HG03469 (cell line): ENCODE measurements at regions not wholly inside any gene's neighbourhood (a gene's known extent, or its start where the extent isn't known, plus 50 kb on each side); places are given as distances from the start of the nearest gene placed in this dataset.
"Not testable (repeated sequence)": the region's sequence is repeated elsewhere in the genome, so short reads cannot be mapped to it uniquely, and the experiment has no call there.

Experiments
- ATAC-seq: cut with Tn5 transposase; IDR thresholded peaks from one replicate; pipeline ENCODE4 v1.9.1; 2021; ENCODE audit warnings: mild to moderate bottlenecking, moderate library complexity, moderate number of reproducible peaks; ENCODE audit not compliant: unreplicated experiment

GRCh38 chr4:18635531-18635930 lies 614.0 kb upstream of the LCORL start:
- ATAC-seq: no peak

- ATAC-seq: no peak
These were observed 610.0 kb upstream of the LCORL start for GRCh38 chr4:18631586-18631985.

- no peak for ATAC-seq
These were observed 608.9 kb upstream of the LCORL start for GRCh38 chr4:18630218-18631110.

GRCh38 chr4:18627447-18628005 lies 606.0 kb upstream of the LCORL start:
- no peak for ATAC-seq

- ATAC-seq: no peak
These were observed 605.4 kb upstream of the LCORL start for GRCh38 chr4:18626996-18627395.

GRCh38 chr4:18626366-18626765 lies 604.8 kb upstream of the LCORL start:
- ATAC-seq: no peak

- ATAC-seq: no peak
These were observed 599.6 kb upstream of the LCORL start for GRCh38 chr4:18621186-18621585.

GRCh38 chr4:18616720-18617119 lies 595.2 kb upstream of the LCORL start:
- no peak for ATAC-seq

GRCh38 chr4:18611026-18611425 lies 589.5 kb upstream of the LCORL start:
- ATAC-seq: no peak

- no peak for ATAC-seq
These were observed 587.5 kb upstream of the LCORL start for GRCh38 chr4:18608908-18609533.

GRCh38 chr4:18602610-18603009 lies 581.1 kb upstream of the LCORL start:
- ATAC-seq: not testable (repeated sequence)

GRCh38 chr4:18593297-18594002 lies 571.9 kb upstream of the LCORL start:
- ATAC-seq: peak; percentile 84

- no peak for ATAC-seq
These were observed 561.3 kb upstream of the LCORL start for GRCh38 chr4:18582841-18583240.

GRCh38 chr4:18578307-18578706 lies 556.8 kb upstream of the LCORL start:
- ATAC-seq: no peak

- ATAC-seq: no peak
These were observed 550.9 kb upstream of the LCORL start for GRCh38 chr4:18572481-18572880.

GRCh38 chr4:18571301-18571761 lies 549.8 kb upstream of the LCORL start:
- no peak for ATAC-seq

GRCh38 chr4:18570370-18570769 lies 548.8 kb upstream of the LCORL start:
- no peak for ATAC-seq

GRCh38 chr4:18568600-18568999 lies 547.0 kb upstream of the LCORL start:
- ATAC-seq: no peak

GRCh38 chr4:18566970-18567799 lies 545.6 kb upstream of the LCORL start:
- ATAC-seq: no peak

GRCh38 chr4:18559492-18559891 lies 537.9 kb upstream of the LCORL start:
- ATAC-seq: no peak
